ENCODE measurements at regions not wholly inside any gene's neighbourhood (a gene's known extent, or its start where the extent isn't known, plus 50 kb on each side); places are given as distances from the start of the nearest gene placed in this dataset.
A peak's percentile ranks its signal among the peaks of the same experiment; 100 is the strongest.

DNA sequence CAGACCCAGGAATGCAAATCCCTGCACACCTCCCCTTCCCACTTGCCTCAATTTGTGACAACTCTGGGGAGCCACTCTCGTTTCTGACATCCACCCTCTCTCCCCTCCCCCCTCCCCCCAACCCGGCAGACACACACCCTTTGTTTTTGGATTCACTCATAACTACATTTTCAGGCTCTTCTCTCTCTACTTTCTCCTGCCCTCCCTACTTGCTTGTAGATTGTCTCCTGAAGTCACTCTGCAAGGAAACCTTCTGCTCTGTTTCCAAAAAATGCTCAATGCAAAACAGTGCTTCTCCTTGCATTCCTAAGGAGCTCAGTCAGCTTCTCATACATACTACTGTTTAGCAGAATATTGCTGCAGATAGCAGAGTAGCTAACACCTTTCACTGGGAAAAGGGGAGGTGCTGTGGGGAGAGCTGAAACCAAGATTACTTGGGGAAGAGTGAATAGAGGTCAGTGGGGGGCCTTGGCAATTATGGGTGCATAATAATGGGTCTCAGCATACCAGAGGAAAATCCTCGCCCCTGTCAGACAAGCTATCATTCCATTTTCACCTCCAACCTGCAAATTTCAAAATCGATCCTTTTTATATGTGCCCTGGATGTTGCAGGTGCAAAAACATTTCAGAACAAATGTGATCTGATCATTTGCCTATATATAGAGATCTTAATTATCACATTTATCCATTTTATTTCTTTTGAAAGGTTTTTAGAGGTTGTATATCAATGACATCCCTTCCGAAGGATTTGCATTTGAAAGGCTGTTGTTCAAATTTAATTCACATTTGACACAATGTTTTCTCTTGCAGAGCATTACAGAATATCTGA, 1860.7 kb upstream of the WWC1 start:
- TF ChIP-seq POLR2A (IDR thresholded peaks at IDR 0.05; ENCODE audit: low read depth, low read length): no peak
- FAIRE-seq (no peak), DNase-seq (ENCODE audit: insufficient read length, low spot score) (no peak)

DNA sequence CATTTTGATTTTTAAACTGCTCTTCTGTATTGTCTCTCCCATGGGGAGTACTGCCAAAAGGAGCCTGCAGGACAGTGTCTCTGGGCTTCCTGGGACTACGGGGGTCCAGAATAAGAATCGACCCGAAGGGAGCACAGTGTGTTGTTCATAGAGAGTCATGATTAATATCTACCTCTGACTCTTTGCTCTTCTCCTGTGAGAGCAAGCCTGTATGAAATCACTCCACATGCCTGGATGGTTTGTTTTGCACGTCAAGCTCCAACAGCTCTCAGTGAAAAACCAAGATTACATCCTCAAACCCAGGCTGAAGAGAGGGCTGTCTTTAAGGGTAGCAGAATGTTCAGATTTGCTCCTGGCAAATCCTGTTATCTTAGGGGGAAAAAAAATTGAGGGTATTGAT, 1860.0 kb upstream of the WWC1 start:
- no peak for DNase-seq (ENCODE audit: insufficient read length, low spot score)
- FAIRE-seq: no peak
- no peak for TF ChIP-seq POLR2A (IDR thresholded peaks at IDR 0.05; ENCODE audit: low read depth, low read length)

DNA sequence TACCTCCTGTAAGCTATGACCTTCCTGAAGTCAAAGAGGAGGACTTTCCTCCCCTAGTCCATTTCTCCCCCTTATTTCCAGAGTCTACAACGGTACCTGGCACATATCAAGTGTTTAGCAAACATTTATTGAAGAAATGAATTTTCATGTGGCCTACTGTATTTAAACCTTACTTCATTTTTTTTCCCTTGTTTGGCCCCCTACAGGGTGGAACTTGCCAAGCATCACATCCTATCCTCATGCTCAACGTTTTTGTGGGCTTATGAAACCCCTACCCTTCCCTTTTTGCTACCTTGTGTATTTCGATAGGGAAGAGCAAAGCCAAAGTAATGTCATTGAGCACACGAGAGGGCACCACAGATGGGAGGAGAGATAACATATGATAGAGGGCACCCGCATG, 1857.8 kb upstream of the WWC1 start:
- no peak for DNase-seq (ENCODE audit: insufficient read length, low spot score)
- TF ChIP-seq POLR2A (IDR thresholded peaks at IDR 0.05; ENCODE audit: low read depth, low read length): no peak
- no peak for FAIRE-seq

DNA sequence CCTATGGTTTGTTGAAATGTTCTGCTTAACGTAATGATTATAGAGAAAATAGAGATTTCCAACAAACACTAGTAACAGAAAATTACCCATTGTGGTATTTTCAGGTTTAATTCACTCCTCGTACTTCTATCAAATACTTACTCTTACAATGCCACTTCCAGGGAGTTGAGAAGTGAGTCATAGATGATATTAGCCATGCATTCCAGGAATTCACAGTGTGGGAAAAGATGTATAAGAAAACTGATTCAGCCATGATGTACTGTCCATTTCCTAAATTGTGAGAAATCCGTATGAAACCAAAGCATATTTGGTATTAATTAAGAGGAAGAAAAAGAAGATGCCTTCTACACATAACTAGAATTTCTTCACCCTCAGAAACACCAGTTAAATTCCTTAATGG, 1854.6 kb upstream of the WWC1 start:
- DNase-seq (ENCODE audit: insufficient read length, low spot score) (peak; percentile 4), FAIRE-seq (no peak)
- no peak for TF ChIP-seq POLR2A (IDR thresholded peaks at IDR 0.05; ENCODE audit: low read depth, low read length)

DNA sequence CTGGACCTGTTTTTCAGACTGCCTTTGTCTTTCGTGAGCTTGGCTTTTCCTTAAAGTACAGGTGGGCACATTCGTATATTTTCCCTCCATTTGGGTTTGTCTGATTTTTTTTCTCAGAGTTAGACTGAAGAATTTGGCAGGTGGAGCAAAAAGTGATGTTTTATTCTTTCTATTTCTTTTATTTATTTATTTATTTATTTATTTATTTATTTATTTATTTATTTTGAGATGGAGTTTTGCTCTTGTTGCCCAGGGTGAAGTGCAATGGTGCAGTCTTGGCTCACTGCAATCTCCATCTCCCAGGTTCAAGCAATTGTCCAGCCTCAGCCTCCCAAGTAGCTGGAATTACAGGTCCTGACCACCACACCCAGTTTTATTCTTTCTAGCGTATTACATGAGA, 1805.1 kb upstream of the WWC1 start:
- TF ChIP-seq POLR2A (IDR thresholded peaks at IDR 0.05; ENCODE audit: low read depth, low read length): no peak
- FAIRE-seq (no peak), DNase-seq (ENCODE audit: insufficient read length, low spot score) (no peak)

DNA sequence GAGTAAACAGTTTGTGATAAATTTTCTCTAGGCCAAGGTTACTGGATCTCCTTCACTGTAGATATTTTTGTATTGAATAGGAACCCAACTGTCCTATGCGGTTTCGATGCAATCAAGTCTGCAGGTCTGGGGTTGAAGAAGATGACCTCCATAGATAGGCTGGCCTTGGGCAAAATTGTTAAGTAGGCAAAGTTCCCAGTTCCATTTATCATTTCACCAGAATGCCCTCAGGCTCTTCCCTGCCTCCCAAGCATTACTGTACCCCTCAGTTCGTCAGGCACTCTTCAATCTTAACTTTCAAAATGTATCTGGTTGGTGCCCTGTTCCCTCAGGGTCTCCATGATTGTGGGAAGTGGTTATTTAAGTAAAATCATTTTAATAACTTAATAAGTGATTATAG, 1802.9 kb upstream of the WWC1 start:
- FAIRE-seq: no peak
- no peak for DNase-seq (ENCODE audit: insufficient read length, low spot score)
- TF ChIP-seq POLR2A (IDR thresholded peaks at IDR 0.05; ENCODE audit: low read depth, low read length): no peak

DNA sequence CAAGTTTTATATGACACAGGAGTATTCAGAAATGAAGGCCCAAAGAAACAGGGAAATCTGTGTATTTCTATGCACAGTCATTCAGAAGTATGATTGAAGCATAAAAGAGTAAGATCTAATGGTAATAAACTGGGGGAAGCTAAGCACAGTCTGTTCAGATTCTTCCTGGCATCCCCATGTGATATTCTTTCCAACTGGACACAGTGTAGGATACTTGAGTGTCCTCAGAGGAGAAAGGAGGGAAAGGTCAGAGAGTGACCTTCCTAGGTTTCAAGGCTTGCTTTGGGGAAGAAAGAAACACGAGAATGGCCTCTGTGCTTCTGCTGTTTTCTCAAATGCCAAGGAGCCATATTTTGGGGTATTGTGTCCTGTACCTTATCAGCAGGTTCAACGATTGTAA, 1798.4 kb upstream of the WWC1 start:
- TF ChIP-seq POLR2A (IDR thresholded peaks at IDR 0.05; ENCODE audit: low read depth, low read length): no peak
- FAIRE-seq (no peak), DNase-seq (ENCODE audit: insufficient read length, low spot score) (no peak)

DNA sequence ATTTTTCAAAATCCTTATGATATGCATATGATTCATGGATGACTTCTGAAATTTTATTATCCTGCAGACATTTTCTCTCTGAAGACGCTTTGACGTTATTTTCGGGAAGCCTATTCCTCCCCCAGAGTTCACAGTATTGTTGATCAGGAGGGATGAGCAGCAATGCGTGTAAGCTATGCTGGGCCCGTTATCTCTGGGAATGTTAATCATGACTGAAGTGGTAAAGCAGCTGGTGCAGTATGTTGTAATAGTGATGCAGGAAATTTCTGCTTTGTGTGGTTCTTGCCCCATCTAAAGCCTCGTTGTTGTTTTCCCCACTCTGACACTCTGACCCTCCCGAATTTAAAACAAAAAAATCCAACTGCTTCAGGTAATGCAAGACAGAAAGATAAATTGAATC, 1797.8 kb upstream of the WWC1 start:
- FAIRE-seq (no peak), DNase-seq (ENCODE audit: insufficient read length, low spot score) (no peak)
- TF ChIP-seq POLR2A (IDR thresholded peaks at IDR 0.05; ENCODE audit: low read depth, low read length): no peak

DNA sequence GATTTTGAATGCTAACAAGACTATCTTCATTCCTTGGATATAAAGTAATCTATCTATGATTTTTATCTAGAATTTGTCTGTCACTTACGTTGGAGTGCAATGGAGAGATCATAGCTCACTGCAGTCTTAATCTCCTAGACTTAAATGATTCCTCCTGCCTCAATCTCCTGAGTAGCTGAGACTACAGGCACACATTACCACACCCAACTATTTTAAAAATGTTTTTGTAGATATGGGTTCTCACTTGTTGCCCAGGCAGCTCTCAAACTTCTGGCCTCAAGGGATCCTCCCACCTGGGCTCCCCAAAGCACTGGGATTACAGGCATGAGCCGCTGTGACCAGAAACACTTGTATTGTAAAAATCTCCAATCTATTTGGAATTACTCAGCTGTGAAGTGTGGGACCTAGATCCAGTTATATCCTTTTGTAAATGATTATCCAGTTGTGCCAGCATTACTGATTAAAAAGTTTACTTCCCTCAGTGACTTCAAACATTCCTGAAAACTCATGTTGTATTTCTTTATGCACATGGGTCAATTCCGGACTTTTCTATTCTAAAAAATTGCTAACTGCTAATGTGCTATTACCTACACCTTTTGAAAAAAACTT, 1793.8 kb upstream of the WWC1 start:
- FAIRE-seq (no peak), DNase-seq (ENCODE audit: insufficient read length, low spot score) (no peak)
- TF ChIP-seq POLR2A (IDR thresholded peaks at IDR 0.05; ENCODE audit: low read depth, low read length): no peak

DNA sequence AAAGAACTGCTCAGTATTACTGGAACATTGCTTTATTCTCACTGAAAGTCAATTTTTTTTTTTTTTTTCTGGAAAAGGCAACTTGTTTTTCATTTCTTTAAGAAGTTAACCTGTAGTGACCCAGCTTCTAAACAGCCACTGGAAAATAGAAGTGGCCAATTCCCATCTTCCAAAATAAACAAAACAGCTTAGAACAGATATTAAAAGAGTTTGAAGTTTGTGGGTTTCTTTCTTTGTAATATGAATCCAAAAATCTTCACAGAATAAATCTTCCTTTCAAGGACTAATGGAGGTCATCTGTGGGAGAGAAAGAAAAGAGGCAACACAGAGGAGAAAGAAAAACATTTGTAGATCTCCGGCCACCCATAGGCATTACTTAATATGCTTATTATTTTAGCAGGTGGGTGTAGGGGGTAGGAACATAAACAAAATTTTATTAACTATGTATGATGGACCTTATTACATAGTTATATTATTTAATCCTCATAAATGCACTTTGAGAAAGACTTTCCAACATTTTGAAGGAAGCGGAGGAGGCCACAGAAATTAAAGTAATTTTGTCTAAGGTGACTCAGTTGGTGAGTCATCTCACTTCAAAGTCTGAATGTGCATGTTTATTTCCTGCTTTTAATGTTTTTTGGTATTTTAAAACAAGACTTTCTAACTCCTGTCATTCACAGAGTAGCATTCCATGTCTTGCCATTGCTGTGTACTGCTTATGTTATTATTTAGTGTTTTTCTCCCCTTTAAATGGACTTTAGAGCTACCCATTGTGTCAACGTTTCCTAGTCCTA, 1791.8 kb upstream of the WWC1 start:
- DNase-seq (ENCODE audit: insufficient read length, low spot score) (no peak), FAIRE-seq (no peak)
- TF ChIP-seq POLR2A (IDR thresholded peaks at IDR 0.05; ENCODE audit: low read depth, low read length): no peak

DNA sequence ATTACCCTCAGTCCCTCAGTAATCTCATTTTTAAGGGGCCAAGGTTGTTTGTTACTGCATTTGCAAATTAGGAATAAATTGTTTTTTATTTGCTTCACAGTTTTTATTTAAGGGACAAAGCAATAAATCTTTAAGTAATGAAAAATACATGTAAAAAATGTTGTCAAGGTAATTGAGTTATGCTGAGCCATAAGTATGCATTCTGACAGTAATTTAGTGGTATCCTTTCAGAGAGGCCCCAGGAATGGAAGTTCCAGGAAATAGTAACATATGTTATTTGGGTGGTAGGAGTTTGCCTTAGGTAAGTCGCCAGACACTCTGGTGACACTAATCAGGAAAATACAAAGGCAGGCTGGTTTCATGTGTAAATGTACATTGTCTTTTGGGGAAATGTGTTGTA, 1787.9 kb upstream of the WWC1 start:
- no peak for DNase-seq (ENCODE audit: insufficient read length, low spot score)
- no peak for TF ChIP-seq POLR2A (IDR thresholded peaks at IDR 0.05; ENCODE audit: low read depth, low read length)
- FAIRE-seq: no peak

DNA sequence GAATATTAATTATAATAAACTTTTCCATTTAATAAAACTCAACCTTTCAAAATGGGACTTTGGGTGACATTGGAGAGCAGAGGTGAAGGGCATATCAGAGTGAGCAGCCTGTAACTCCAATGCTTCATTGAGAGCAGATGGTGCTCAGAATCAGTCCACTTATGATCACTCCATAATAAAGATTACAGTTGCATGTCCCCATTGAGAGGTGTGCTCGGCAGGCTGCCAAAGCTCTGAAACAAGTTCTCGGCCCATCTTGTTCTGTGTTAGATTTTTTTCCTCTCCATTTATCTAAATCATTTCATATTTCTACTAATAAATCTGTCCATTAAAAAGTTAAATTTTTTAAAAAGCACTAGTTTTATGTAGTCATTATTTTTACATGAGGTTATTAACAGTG, 1786.4 kb upstream of the WWC1 start:
- FAIRE-seq (no peak), DNase-seq (ENCODE audit: insufficient read length, low spot score) (no peak)
- no peak for TF ChIP-seq POLR2A (IDR thresholded peaks at IDR 0.05; ENCODE audit: low read depth, low read length)

DNA sequence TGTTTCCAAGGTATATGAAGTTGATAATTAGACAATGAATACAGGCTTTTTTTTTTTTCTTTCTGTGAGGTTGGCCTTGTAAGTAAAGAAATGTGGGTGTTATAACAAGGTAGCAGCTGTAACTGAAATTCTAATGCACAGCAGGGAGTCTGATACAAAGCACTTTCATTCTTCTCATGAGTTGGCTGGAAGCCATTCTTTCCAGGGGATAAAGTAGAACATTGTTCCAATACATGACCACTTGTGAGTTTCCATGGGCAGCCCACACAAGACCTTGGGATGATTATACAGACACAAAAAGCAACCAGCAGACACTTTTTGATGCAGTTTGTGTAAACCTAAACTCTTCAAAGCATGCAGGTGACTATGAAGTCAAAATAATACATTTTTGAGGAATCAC, 1785.9 kb upstream of the WWC1 start:
- TF ChIP-seq POLR2A (IDR thresholded peaks at IDR 0.05; ENCODE audit: low read depth, low read length): no peak
- DNase-seq (ENCODE audit: insufficient read length, low spot score) (no peak), FAIRE-seq (no peak)

DNA sequence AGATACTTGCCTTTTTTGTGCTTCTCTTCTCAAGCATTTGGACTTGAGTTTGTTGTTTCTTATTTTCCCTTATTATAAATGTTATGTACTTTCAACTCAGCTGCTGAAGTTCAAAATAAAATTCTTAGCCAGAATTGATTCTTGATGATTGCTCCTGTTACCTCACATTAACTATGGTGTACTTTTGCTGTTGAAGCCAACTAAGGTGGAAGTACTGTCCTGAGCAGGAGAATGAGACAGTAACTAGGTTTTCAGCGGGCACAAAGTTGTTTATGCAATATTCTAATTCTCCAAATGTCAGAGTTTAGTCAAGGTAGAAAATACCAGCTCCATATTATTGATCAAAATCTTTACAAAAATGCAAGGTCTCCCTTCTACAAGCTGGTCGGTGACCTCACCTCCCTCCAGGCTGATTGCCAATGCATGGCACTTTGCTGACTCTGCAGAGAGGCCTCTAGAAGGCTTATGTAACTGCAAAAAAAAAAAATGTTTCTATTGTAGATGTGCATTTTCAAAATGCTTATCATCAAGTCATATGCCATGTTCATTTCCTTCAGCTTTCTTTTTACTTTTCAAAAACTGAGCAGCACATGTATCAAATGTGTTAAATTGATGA, 1783.5 kb upstream of the WWC1 start:
- DNase-seq (ENCODE audit: insufficient read length, low spot score) (no peak), FAIRE-seq (no peak)
- no peak for TF ChIP-seq POLR2A (IDR thresholded peaks at IDR 0.05; ENCODE audit: low read depth, low read length)

Data from H54 (cell line).